Dermis microvascular lymphatic vessel endothelial cell (primary cell): ENCODE measurements at regions not wholly inside any gene's neighbourhood (a gene's known extent, or its start where the extent isn't known, plus 50 kb on each side); places are given as distances from the start of the nearest gene placed in this dataset.

Experiments
- DNase-seq, 2 donors: peaks; one replicate each; pipeline versions ENCODE4 v3.0.0 to v3.0.0-alpha.2; 2010; ENCODE audit warnings: low read depth in 2 of 2

- no peak for DNase-seq
Observed at GRCh38 chr2:38509947-38510326, 92.8 kb downstream of the HNRNPLL start.

- peak in 1 of 2 donors; percentile 60 for DNase-seq
Observed at GRCh38 chr2:38509314-38509946, 93.3 kb downstream of the HNRNPLL start.

- peak; percentile 29 to 79 for DNase-seq
Observed at GRCh38 chr2:38508311-38509039, 94.3 kb downstream of the HNRNPLL start.

GRCh38 chr2:38507712-38508111 is 95.0 kb downstream of the HNRNPLL start:
- no peak for DNase-seq

- DNase-seq, result no peak
Observed at GRCh38 chr2:38505779-38506178, 96.9 kb downstream of the HNRNPLL start.

GRCh38 chr2:38504169-38504568 is 98.6 kb downstream of the HNRNPLL start:
- no peak for DNase-seq

GRCh38 chr2:38502107-38502506 is 100.6 kb downstream of the HNRNPLL start:
- DNase-seq, result no peak

- DNase-seq, result no peak
Observed at GRCh38 chr2:38500283-38500634, 102.5 kb downstream of the HNRNPLL start.

GRCh38 chr2:38499548-38500282 is 103.0 kb downstream of the HNRNPLL start:
- DNase-seq, result no peak

- no peak for DNase-seq
Observed at GRCh38 chr2:38498045-38498481, 104.7 kb downstream of the HNRNPLL start.

- DNase-seq, result no peak
Observed at GRCh38 chr2:38497670-38498037, 105.1 kb downstream of the HNRNPLL start.

- DNase-seq, result no peak
Observed at GRCh38 chr2:38496927-38497669, 105.6 kb downstream of the HNRNPLL start.

- DNase-seq, result no peak
Observed at GRCh38 chr2:38495880-38496279, 106.8 kb downstream of the HNRNPLL start.

GRCh38 chr2:38494394-38494793 is 108.3 kb downstream of the HNRNPLL start:
- DNase-seq, result no peak

- no peak for DNase-seq
Observed at GRCh38 chr2:38492042-38492615, 110.6 kb downstream of the HNRNPLL start.

- no peak for DNase-seq
Observed at GRCh38 chr2:38491436-38491835, 111.3 kb downstream of the HNRNPLL start.

- no peak for DNase-seq
Observed at GRCh38 chr2:38489846-38490245, 112.8 kb upstream of the ATL2 start.

GRCh38 chr2:38487852-38488251 is 110.8 kb upstream of the ATL2 start:
- DNase-seq, result no peak

- no peak for DNase-seq
Observed at GRCh38 chr2:38486213-38487026, 109.3 kb upstream of the ATL2 start.

- no peak for DNase-seq
Observed at GRCh38 chr2:38485734-38486133, 108.7 kb upstream of the ATL2 start.

- no peak for DNase-seq
Observed at GRCh38 chr2:38484957-38485356, 107.9 kb upstream of the ATL2 start.
